ENCODE measurements at regions not wholly inside any gene's neighbourhood (a gene's known extent, or its start where the extent isn't known, plus 50 kb on each side); places are given as distances from the start of the nearest gene placed in this dataset.

- H3K4me3 ChIP-seq (ENCODE audit: low read depth, poor library complexity, severe bottlenecking): no peak overlapping the region
- DNase-seq (ENCODE audit: low spot score in 2 of 2): peak in 1 of 2 donors; percentile 42
- intact Hi-C loops (cut with DNase I; ENCODE audit: low total_unique reads): no loop called here
- TF ChIP-seq CTCF (IDR thresholded peaks at IDR 0.05) (no peak), POLR2A (IDR thresholded peaks at IDR 0.05) (no peak)
- 72% methylated on average over 3 of the region's 3 CpGs for WGBS, 2 donors
These were observed 49.8 kb upstream of the HMX1 start for GRCh38 chr4:8921465-8921864.
